ENCODE measurements at regions not wholly inside any gene's neighbourhood (a gene's known extent, or its start where the extent isn't known, plus 50 kb on each side); places are given as distances from the start of the nearest gene placed in this dataset.
"Not testable (repeated sequence)": the region's sequence is repeated elsewhere in the genome, so short reads cannot be mapped to it uniquely, and the experiment has no call there.

GRCh38 chr2:16088035-16088801, 147.9 kb downstream of the MYCN start:
- no peak for ATAC-seq (replicated peaks in 6 of 8)
- Histone ChIP-seq H3K4me1 (replicated peaks in 1 of 2) (peaks cover 22 to 25% of the 10 kb centered on the region in 2 donors), H3K27ac (no peak overlapping the region), H3K4me3 (no peak overlapping the region)
- in situ Hi-C loops (cut with MboI; ENCODE audit: low pct_unique_long_range_greater_than_20kb in 2 of 9, low sequenced_read_pairs in 9 of 9, unreplicated experiment in 9 of 9), result loop anchor here in 1 of 9 experiments (25.0 kb wide), 1 partner anchor 99 kb away; no protein-coding TSS in a partner anchor
- 3 to 92% (median 40%) methylated on average over 3 to 8 of the region's 10 CpGs; no CpG with 5 or more reads in 2 of the 10 experiments for WGBS, 10 experiments

GRCh38 chr2:16086136-16086535, 145.8 kb downstream of the MYCN start:
- not testable (repeated sequence) for H3K4me3 ChIP-seq

GRCh38 chr2:16085073-16085472, 144.7 kb downstream of the MYCN start:
- in situ Hi-C loops (cut with MboI; ENCODE audit: low pct_unique_long_range_greater_than_20kb in 2 of 9, low sequenced_read_pairs in 9 of 9, unreplicated experiment in 9 of 9), result loop anchor here in 1 of 9 experiments (25.0 kb wide), 1 partner anchor 102 kb away; no protein-coding TSS in a partner anchor
- WGBS, 10 experiments, result 0 to 83% (median 63%) methylated on average over 2 to 5 of the region's 5 CpGs
- H3K4me3 ChIP-seq, result no peak overlapping the region
- peaks cover 16 to 21% of the 10 kb centered on the region in 2 donors for H3K4me1 ChIP-seq (replicated peaks in 1 of 2)
- no peak overlapping the region for H3K27ac ChIP-seq
- no peak for ATAC-seq (replicated peaks in 6 of 8)

More at GRCh38 chr2:16086136-16086535, 145.8 kb downstream of the MYCN start:
- peaks cover 18 to 24% of the 10 kb centered on the region in 2 donors for H3K4me1 ChIP-seq (replicated peaks in 1 of 2)
- not testable (repeated sequence) for H3K27ac ChIP-seq; ATAC-seq (replicated peaks in 6 of 8)
- in situ Hi-C loops (cut with MboI; ENCODE audit: low pct_unique_long_range_greater_than_20kb in 2 of 9, low sequenced_read_pairs in 9 of 9, unreplicated experiment in 9 of 9), result loop anchor here in 1 of 9 experiments (25.0 kb wide), 1 partner anchor 101 kb away; no protein-coding TSS in a partner anchor
- WGBS, 10 experiments, result 34 to 100% (median 80%) methylated on average over 1 to 9 of the region's 12 CpGs; no CpG with 5 or more reads in 2 of the 10 experiments

- ATAC-seq (replicated peaks in 6 of 8), result peak in 4 of 8 experiments; percentile 16 to 29 (median 24)
- H3K4me1 ChIP-seq (replicated peaks in 1 of 2), result peaks cover 16 to 21% of the 10 kb centered on the region in 2 donors
- 0 to 34% (median 12%) methylated on average over 2 to 4 of the region's 8 CpGs; no CpG with 5 or more reads in 4 of the 10 experiments for WGBS, 10 experiments
- no peak overlapping the region for H3K4me3 ChIP-seq
- in situ Hi-C loops (cut with MboI; ENCODE audit: low pct_unique_long_range_greater_than_20kb in 2 of 9, low sequenced_read_pairs in 9 of 9, unreplicated experiment in 9 of 9), result loop anchor here in 1 of 9 experiments (25.0 kb wide), 1 partner anchor 103 kb away; no protein-coding TSS in a partner anchor
- H3K27ac ChIP-seq, result no peak overlapping the region
Observed at GRCh38 chr2:16084274-16084673, 143.9 kb downstream of the MYCN start.

GRCh38 chr2:16082276-16082675, 141.9 kb downstream of the MYCN start:
- in situ Hi-C loops (cut with MboI; ENCODE audit: low pct_unique_long_range_greater_than_20kb in 2 of 9, low sequenced_read_pairs in 9 of 9, unreplicated experiment in 9 of 9), result loop anchor here in 1 of 9 experiments (25.0 kb wide), 1 partner anchor 105 kb away; no protein-coding TSS in a partner anchor
- no peak overlapping the region for H3K4me3 ChIP-seq
- 0 to 89% (median 80%) methylated on average over 1 of the region's 1 CpG; no CpG with 5 or more reads in 5 of the 10 experiments for whole genome bisulfite sequencing, 10 experiments
- H3K27ac ChIP-seq, result no peak overlapping the region
- ATAC-seq (replicated peaks in 6 of 8), result no peak
- peaks cover 16 to 21% of the 10 kb centered on the region in 2 donors for H3K4me1 ChIP-seq (replicated peaks in 1 of 2)

GRCh38 chr2:16081316-16082200, 141.2 kb downstream of the MYCN start:
- 0 to 65% (median 40%) methylated on average over 1 to 5 of the region's 7 CpGs; no CpG with 5 or more reads in 5 of the 10 experiments for WGBS, 10 experiments
- H3K4me3 ChIP-seq, result no peak overlapping the region
- H3K4me1 ChIP-seq (replicated peaks in 1 of 2), result peaks cover 16 to 21% of the 10 kb centered on the region in 2 donors
- peak in 1 of 8 experiments; percentile 31 for ATAC-seq (replicated peaks in 6 of 8)
- H3K27ac ChIP-seq, result no peak overlapping the region
- in situ Hi-C loops (cut with MboI; ENCODE audit: low pct_unique_long_range_greater_than_20kb in 2 of 9, low sequenced_read_pairs in 9 of 9, unreplicated experiment in 9 of 9), result loop anchor here in 1 of 9 experiments (25.0 kb wide), 1 partner anchor 106 kb away; no protein-coding TSS in a partner anchor

- no peak for ATAC-seq (replicated peaks in 6 of 8)
- no peak overlapping the region for H3K27ac ChIP-seq
- WGBS, 10 experiments, result 80 to 100% (median 83%) methylated on average over 1 of the region's 1 CpG; no CpG with 5 or more reads in 5 of the 10 experiments
- H3K4me3 ChIP-seq, result no peak overlapping the region
- peaks cover 16 to 21% of the 10 kb centered on the region in 2 donors for H3K4me1 ChIP-seq (replicated peaks in 1 of 2)
- in situ Hi-C loops (cut with MboI; ENCODE audit: low pct_unique_long_range_greater_than_20kb in 2 of 9, low sequenced_read_pairs in 9 of 9, unreplicated experiment in 9 of 9), result loop anchor here in 1 of 9 experiments (25.0 kb wide), 1 partner anchor 107 kb away; no protein-coding TSS in a partner anchor
Observed at GRCh38 chr2:16080516-16080915, 140.2 kb downstream of the MYCN start.

GRCh38 chr2:16080071-16080470, 139.7 kb downstream of the MYCN start:
- in situ Hi-C loops (cut with MboI; ENCODE audit: low pct_unique_long_range_greater_than_20kb in 2 of 9, low sequenced_read_pairs in 9 of 9, unreplicated experiment in 9 of 9), result loop anchor here in 1 of 9 experiments (25.0 kb wide), 1 partner anchor 107 kb away; no protein-coding TSS in a partner anchor
- peaks cover 14 to 20% of the 10 kb centered on the region in 2 donors for H3K4me1 ChIP-seq (replicated peaks in 1 of 2)
- WGBS, 10 experiments, result 5 to 100% (median 39%) methylated on average over 1 to 4 of the region's 4 CpGs
- H3K27ac ChIP-seq, result no peak overlapping the region
- no peak for ATAC-seq (replicated peaks in 6 of 8)
- no peak overlapping the region for H3K4me3 ChIP-seq

- in situ Hi-C loops (cut with MboI; ENCODE audit: low pct_unique_long_range_greater_than_20kb in 2 of 9, low sequenced_read_pairs in 9 of 9, unreplicated experiment in 9 of 9), result loop anchor here in 1 of 9 experiments (25.0 kb wide), 1 partner anchor 108 kb away; no protein-coding TSS in a partner anchor
Observed at GRCh38 chr2:16079637-16080036, 139.3 kb downstream of the MYCN start.

GRCh38 chr2:16077601-16078000, 137.3 kb downstream of the MYCN start:
- WGBS, 10 experiments, result 25 to 100% (median 45%) methylated on average over 1 to 3 of the region's 3 CpGs; no CpG with 5 or more reads in 2 of the 10 experiments
- in situ Hi-C loops (cut with MboI; ENCODE audit: low pct_unique_long_range_greater_than_20kb in 2 of 9, low sequenced_read_pairs in 9 of 9, unreplicated experiment in 9 of 9), result loop anchor here in 1 of 9 experiments (25.0 kb wide), 1 partner anchor 110 kb away; no protein-coding TSS in a partner anchor
- no peak for ATAC-seq (replicated peaks in 6 of 8)
- H3K4me1 ChIP-seq (replicated peaks in 1 of 2), result no peaks in the 10 kb centered on the region
- no peak overlapping the region for H3K4me3 ChIP-seq
- no peak overlapping the region for H3K27ac ChIP-seq

More at GRCh38 chr2:16079637-16080036, 139.3 kb downstream of the MYCN start:
- peak in 1 of 8 experiments; percentile 44 for ATAC-seq (replicated peaks in 6 of 8)
- 13 to 100% (median 60%) methylated on average over 1 to 2 of the region's 2 CpGs for WGBS, 10 experiments
- Histone ChIP-seq H3K4me1 (replicated peaks in 1 of 2) (peaks cover 14 to 17% of the 10 kb centered on the region in 2 donors), H3K27ac (no peak overlapping the region), H3K4me3 (no peak overlapping the region)

- Histone ChIP-seq H3K4me1 (replicated peaks in 1 of 2) (no peaks in the 10 kb centered on the region), H3K27ac (no peak overlapping the region), H3K4me3 (no peak overlapping the region)
- 0 to 100% (median 80%) methylated on average over 1 to 5 of the region's 5 CpGs; no CpG with 5 or more reads in 3 of the 10 experiments for WGBS, 10 experiments
- no peak for ATAC-seq (replicated peaks in 6 of 8)
- in situ Hi-C loops (cut with MboI; ENCODE audit: low pct_unique_long_range_greater_than_20kb in 2 of 9, low sequenced_read_pairs in 9 of 9, unreplicated experiment in 9 of 9), result loop anchor here in 1 of 9 experiments (25.0 kb wide), 1 partner anchor 110 kb away; no protein-coding TSS in a partner anchor
Observed at GRCh38 chr2:16076911-16077310, 136.6 kb downstream of the MYCN start.

Data from motor neuron (in vitro differentiated cells).